GM23338 (cell line): ENCODE measurements at regions not wholly inside any gene's neighbourhood (a gene's known extent, or its start where the extent isn't known, plus 50 kb on each side); places are given as distances from the start of the nearest gene placed in this dataset.

Source experiments
- ATAC-seq: fragments of 200-7000 bp; cut with Tn5 transposase; 3 replicates; pipeline ENCODE4 v1.9.1; 2020
- DNase-seq: peaks from one replicate; pipeline ENCODE4 v3.0.0-alpha.2; 2015; ENCODE audit warnings: low spot score
- H2AFZ ChIP-seq: fragments of 200-600 bp; sonication (generic); 2 replicates; pipeline ENCODE4 v1.8.0; 2016; ENCODE audit warnings: antibody characterized with exemption, mild to moderate bottlenecking, moderate library complexity
- H3F3A ChIP-seq: fragments of 200-600 bp; sonication (generic); replicated peaks from 2 replicates; pipeline ENCODE4 v1.8.0; 2017; ENCODE audit warnings: antibody characterized with exemption, mixed run types, low read depth
- H3K27ac ChIP-seq: fragments of 200-600 bp; sonication (generic); 2 replicates; pipeline ENCODE4 v1.6.1; 2016; ENCODE audit warnings: low read depth
- H3K27me3 ChIP-seq: fragments of 200-600 bp; sonication (generic); 2 replicates; pipeline ENCODE4 v1.8.0; 2016; ENCODE audit warnings: mild to moderate bottlenecking, mixed run types, moderate library complexity; ENCODE audit not compliant: insufficient read depth
- H3K36me3 ChIP-seq: fragments of 200-600 bp; sonication (generic); 2 replicates; pipeline ENCODE4 v1.8.0; 2016; ENCODE audit warnings: mild to moderate bottlenecking; ENCODE audit not compliant: insufficient read depth
- H3K4me1 ChIP-seq: fragments of 200-600 bp; sonication (generic); 2 replicates; pipeline ENCODE4 v1.8.0; 2016; ENCODE audit warnings: mild to moderate bottlenecking, moderate library complexity; ENCODE audit not compliant: insufficient read depth
- H3K4me2 ChIP-seq: fragments of 200-600 bp; sonication (generic); 2 replicates; pipeline ENCODE4 v1.7.1; 2017; ENCODE audit warnings: mixed run types
- H3K4me3 ChIP-seq: fragments of 200-600 bp; sonication (generic); 2 replicates; pipeline ENCODE4 v1.6.1; 2016; ENCODE audit warnings: mixed run types
- H3K79me2 ChIP-seq: fragments of 200-600 bp; sonication (generic); replicated peaks from 2 replicates; pipeline ENCODE4 v1.8.0; 2017; ENCODE audit warnings: mild to moderate bottlenecking; ENCODE audit not compliant: insufficient read depth
- H3K9me2 ChIP-seq: fragments of 200-600 bp; sonication (generic); 2 replicates; pipeline ENCODE4 v1.8.0; 2017; ENCODE audit not compliant: insufficient read depth
- H4K20me1 ChIP-seq: fragments of 200-600 bp; sonication (generic); replicated peaks from 2 replicates; pipeline ENCODE4 v1.8.0; 2017; ENCODE audit warnings: mild to moderate bottlenecking; ENCODE audit not compliant: insufficient read depth
- H3K27ac Mint-ChIP-seq: 2 replicates; pipeline ENCODE4 v1.8.0; 2020; ENCODE audit warnings: inconsistent platforms, mild to moderate bottlenecking, moderate library complexity, mixed read lengths
- H3K27me3 Mint-ChIP-seq: 3 replicates; pipeline ENCODE4 v1.8.0; 2022; ENCODE audit warnings: low read depth, mild to moderate bottlenecking, moderate library complexity, mixed read lengths, inconsistent platforms; ENCODE audit not compliant: insufficient read depth, poor library complexity
- H3K36me3 Mint-ChIP-seq: 3 replicates; pipeline ENCODE4 v1.8.0; 2021; ENCODE audit warnings: low read depth, mild to moderate bottlenecking, inconsistent platforms, moderate library complexity, mixed read lengths
- H3K4me1 Mint-ChIP-seq: 3 replicates; pipeline ENCODE4 v1.8.0; 2020; ENCODE audit warnings: mild to moderate bottlenecking, inconsistent platforms, mixed read lengths
- H3K4me3 Mint-ChIP-seq: 3 replicates; pipeline ENCODE4 v1.8.0; 2021; ENCODE audit warnings: moderate library complexity, mild to moderate bottlenecking, inconsistent platforms, mixed read lengths
- H3K9me3 Mint-ChIP-seq: 3 replicates; pipeline ENCODE4 v1.8.0; 2020; ENCODE audit warnings: moderate library complexity, mild to moderate bottlenecking, inconsistent platforms, mixed read lengths
- CREB1 ChIP-seq: fragments of 250-450 bp; sonication (Bioruptor Pico); IDR thresholded peaks from 2 replicates; pipeline ENCODE4 v1.5.0; 2020; ENCODE audit warnings: low read depth, mild to moderate bottlenecking, moderate library complexity
- CTCF ChIP-seq, 2 experiments: fragments of 200-600 bp in 1 of 2; sonication (generic) in 1 of 2; conservative IDR thresholded peaks; 2 replicates each; pipeline versions ENCODE4 v1.5.1 to v1.6.1; 2016 to 2017; ENCODE audit warnings: antibody characterized with exemption in 2 of 2, low read depth in 2 of 2, mild to moderate bottlenecking in 2 of 2, moderate library complexity in 1 of 2
- ETS1 ChIP-seq: IDR thresholded peaks from 2 replicates; pipeline ENCODE4 v1.6.1; 2016; ENCODE audit warnings: antibody characterized with exemption
- EZH2 ChIP-seq: fragments of 200-600 bp; sonication (generic); IDR thresholded peaks from one replicate; pipeline ENCODE4 v1.8.0; 2017; ENCODE audit warnings: antibody characterized with exemption, mild to moderate bottlenecking, low read depth; ENCODE audit not compliant: unreplicated experiment
- EZH2phosphoT487 ChIP-seq: fragments of 200-600 bp; sonication (generic); IDR thresholded peaks from one replicate; pipeline ENCODE4 v1.8.1; 2018; ENCODE audit warnings: antibody characterized with exemption; ENCODE audit not compliant: unreplicated experiment
- JUNB ChIP-seq: IDR thresholded peaks from one replicate; pipeline ENCODE4 v1.6.1; 2016; ENCODE audit warnings: antibody characterized with exemption; ENCODE audit not compliant: unreplicated experiment
- NANOG ChIP-seq: IDR thresholded peaks from 2 replicates; pipeline ENCODE4 v1.6.1; 2016; ENCODE audit warnings: antibody characterized with exemption, borderline replicate concordance
- POLR2AphosphoS5 ChIP-seq: IDR thresholded peaks from 2 replicates; pipeline ENCODE4 v1.6.1; 2016; ENCODE audit warnings: antibody characterized with exemption, low read depth
- REST ChIP-seq: IDR thresholded peaks from one replicate; pipeline ENCODE4 v1.6.1; 2018; ENCODE audit warnings: antibody characterized with exemption; ENCODE audit not compliant: unreplicated experiment
- STAT1 ChIP-seq: IDR thresholded peaks from one replicate; pipeline ENCODE4 v1.6.1; 2016; ENCODE audit warnings: antibody characterized with exemption; ENCODE audit not compliant: unreplicated experiment
- ZNF114 ChIP-seq: fragments of 250-450 bp; sonication (Bioruptor Pico); IDR thresholded peaks from 2 replicates; pipeline ENCODE4 v1.5.0; 2020; ENCODE audit warnings: mild to moderate bottlenecking, moderate library complexity
- ZNF331 ChIP-seq: fragments of 250-450 bp; sonication (Bioruptor Pico); IDR thresholded peaks from 2 replicates; pipeline ENCODE4 v1.5.0; 2020; ENCODE audit warnings: low read depth, mild to moderate bottlenecking, moderate library complexity
- ZNF462 ChIP-seq: fragments of 250-450 bp; sonication (Bioruptor Pico); IDR thresholded peaks from 2 replicates; pipeline ENCODE4 v1.5.0; 2020; ENCODE audit warnings: mild to moderate bottlenecking, moderate library complexity

- no peak for ATAC-seq
These were observed 154.5 kb upstream of the C11orf87 start for GRCh38 chr11:109267293-109268095.

More at GRCh38 chr11:109267293-109268095, 154.5 kb upstream of the C11orf87 start:
- Mint-ChIP-seq H3K36me3 (peaks cover 10% of the 10 kb centered on the region; the same call in 2 of the 3 replicates), H3K27ac (no peak overlapping the region), H3K4me3 (no peak overlapping the region), H3K4me1 (no peaks in the 10 kb centered on the region), H3K27me3 (no peaks in the 10 kb centered on the region), H3K9me3 (peaks cover 20% of the 10 kb centered on the region)
- no peak for DNase-seq
- no peaks in the 10 kb centered on the region for H3F3A ChIP-seq
- H3K36me3 ChIP-seq = no peaks in the 10 kb centered on the region
- H3K27me3 ChIP-seq = no peaks in the 10 kb centered on the region
- H3K9me2 ChIP-seq = peaks cover 3% of the 10 kb centered on the region; the same call in 1 of the 2 replicates
- no peaks in the 10 kb centered on the region for H3K4me1 ChIP-seq
- no peaks in the 10 kb centered on the region for H3K79me2 ChIP-seq
- no peak overlapping the region for H3K4me2 ChIP-seq
- H4K20me1 ChIP-seq = no peaks in the 10 kb centered on the region
- H2AFZ ChIP-seq = no peak overlapping the region
- TF ChIP-seq EZH2phosphoT487 (no peak), NANOG (no peak), ZNF331 (no peak), ETS1 (no peak), ZNF462 (CRISPR knock-in tag) (no peak), JUNB (no peak), EZH2 (no peak), CREB1 (CRISPR knock-in tag) (no peak), CTCF (conservative IDR thresholded peaks at IDR 0.05; ENCODE audit: low read depth in 2 of 2) (no peak), REST (no peak), POLR2AphosphoS5 (no peak), STAT1 (no peak), ZNF114 (CRISPR knock-in tag) (no peak)
- H3K27ac ChIP-seq = no peak overlapping the region
- no peak overlapping the region for H3K4me3 ChIP-seq
